GM18951 (cell line): ENCODE measurements at regions not wholly inside any gene's neighbourhood (a gene's known extent, or its start where the extent isn't known, plus 50 kb on each side); places are given as distances from the start of the nearest gene placed in this dataset.
"Not testable (repeated sequence)": the region's sequence is repeated elsewhere in the genome, so short reads cannot be mapped to it uniquely, and the experiment has no call there.

ENCODE experiments used
- POLR2A ChIP-seq: IDR thresholded peaks from 4 replicates; pipeline ENCODE4 v1.6.1; 2011; ENCODE audit warnings: mild to moderate bottlenecking; ENCODE audit not compliant: insufficient read length, insufficient read depth; ENCODE audit errors: extremely low read depth
- in situ Hi-C: fragments of 300-500 bp; cut with MboI; formaldehyde crosslinking; loops from one replicate; pipeline ENCODE4 v1.12.0; 2022; ENCODE audit warnings: low sequenced_read_pairs, mixed read lengths, inconsistent platforms; ENCODE audit not compliant: unreplicated experiment

DNA sequence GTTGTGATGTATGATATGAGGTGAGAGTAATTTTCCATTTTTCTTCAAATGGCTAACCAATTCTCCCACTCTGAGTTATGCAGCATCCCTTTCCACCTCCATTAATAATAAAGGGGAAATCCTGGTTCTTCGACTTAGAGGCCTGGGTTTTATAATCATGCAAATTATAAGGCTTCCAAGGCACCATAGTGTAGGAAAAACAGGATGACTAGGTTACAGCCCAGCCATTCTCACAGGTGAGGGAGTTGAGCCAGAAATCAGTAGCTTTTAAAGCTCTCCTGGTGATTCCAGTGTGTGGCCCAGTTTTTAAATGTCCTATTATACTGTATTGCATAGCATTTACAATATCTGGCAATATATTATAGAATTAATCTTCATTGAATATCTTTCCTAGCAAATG lies 203.1 kb downstream of the ARHGEF9 start:
- in situ Hi-C loops = no loop called here
- TF ChIP-seq POLR2A = no peak

DNA sequence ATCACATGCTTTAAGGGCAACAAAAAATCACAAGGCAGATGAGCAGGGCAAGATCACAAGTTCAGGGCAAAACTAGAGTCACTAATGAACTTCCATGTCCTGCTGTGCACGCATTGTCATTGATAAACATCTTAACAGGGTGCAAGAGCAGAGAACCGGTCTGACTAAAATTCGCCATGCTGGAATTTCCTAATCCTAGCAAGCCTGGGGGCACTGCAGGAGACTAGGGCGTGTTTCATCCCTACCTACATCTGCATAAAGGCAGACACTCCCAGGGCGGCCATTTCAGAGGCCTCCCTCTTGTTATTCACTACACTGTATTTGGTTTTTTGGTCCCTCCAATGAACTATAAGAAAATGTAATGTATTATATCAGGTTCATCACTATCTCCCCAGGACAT lies 203.6 kb downstream of the ARHGEF9 start:
- in situ Hi-C loops = no loop called here
- no peak for TF ChIP-seq POLR2A

- TF ChIP-seq POLR2A = no peak
- in situ Hi-C loops = no loop called here
Observed at GRCh38 chrX:63576533-63576932, 208.5 kb downstream of the ARHGEF9 start.

DNA sequence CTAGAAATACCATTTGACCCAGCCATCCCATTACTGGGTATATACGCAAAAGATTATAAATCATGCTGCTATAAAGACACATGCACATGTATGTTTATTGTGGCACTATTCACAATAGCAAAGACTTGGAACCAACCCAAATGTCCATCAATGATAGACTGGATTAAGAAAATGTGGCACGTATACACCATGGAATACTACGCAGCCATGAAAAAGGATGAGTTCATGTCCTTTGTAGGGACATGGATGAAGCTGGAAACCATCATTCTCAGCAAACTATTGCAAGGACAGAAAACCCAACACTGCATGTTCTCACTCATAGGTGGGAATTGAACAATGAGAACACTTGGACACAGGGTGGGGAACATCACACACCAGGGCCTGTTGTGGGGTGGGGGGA lies 209.3 kb downstream of the ARHGEF9 start:
- in situ Hi-C loops = not testable (repeated sequence)

DNA sequence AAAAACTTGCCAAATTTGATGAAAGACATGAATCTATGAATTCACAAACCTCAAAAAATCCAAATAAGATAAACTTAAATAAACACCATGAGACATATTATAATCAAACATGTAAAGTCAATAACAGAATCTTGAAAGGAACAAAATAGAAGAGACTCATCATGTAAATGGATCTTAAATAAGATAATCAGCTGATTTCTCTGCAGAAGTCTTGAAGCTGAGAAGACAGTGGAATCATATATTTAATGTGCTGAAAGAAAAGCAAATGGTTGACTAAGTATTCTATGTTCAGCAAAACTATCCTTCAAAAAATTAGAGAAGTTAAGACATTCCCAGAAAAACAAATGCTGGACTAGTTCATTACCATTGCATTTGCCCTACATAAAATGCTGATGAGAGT lies 215.7 kb upstream of the SPIN4 start:
- TF ChIP-seq POLR2A = no peak

GRCh38 chrX:63561425-63561824 lies 210.3 kb upstream of the SPIN4 start:
- no peak for TF ChIP-seq POLR2A
- in situ Hi-C loops = no loop called here

More for the DNA sequence above, 215.7 kb upstream of the SPIN4 start:
- in situ Hi-C loops = no loop called here

DNA sequence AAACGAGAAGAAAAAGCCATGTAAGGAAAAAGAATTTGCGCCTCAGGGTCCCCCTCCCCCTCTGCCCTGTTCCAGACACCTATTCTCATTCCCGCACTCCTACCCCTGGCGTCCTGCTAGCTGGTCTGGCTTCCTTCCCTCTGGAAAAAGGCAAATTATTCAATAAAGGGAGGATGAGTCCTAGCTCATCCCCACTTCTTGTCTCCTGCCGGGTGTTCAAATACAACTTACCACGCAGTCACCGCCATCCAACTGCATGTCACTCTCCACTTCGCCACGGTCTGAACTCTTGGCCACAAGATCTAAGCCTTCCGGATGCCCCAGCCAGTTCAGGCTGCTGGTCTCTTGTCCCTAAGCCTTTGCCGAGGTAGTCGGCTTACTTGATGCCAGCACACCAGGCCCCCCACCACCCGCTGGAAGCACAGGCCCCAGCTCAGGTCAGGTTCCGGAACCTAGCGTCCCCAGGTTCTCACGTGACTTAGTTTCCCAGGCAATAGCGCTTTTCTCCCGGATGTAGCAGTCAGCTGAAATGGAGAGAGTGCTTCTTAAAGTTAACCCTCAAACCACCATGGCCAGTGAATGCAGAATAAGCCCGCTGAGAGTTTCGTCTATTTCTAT lies 209.6 kb upstream of the SPIN4 start:
- in situ Hi-C loops = no loop called here
- peak; percentile 46 for TF ChIP-seq POLR2A

- in situ Hi-C loops = no loop called here
Observed at GRCh38 chrX:63551856-63552255, 200.7 kb upstream of the SPIN4 start.

GRCh38 chrX:63530654-63531053 lies 179.5 kb upstream of the SPIN4 start:
- in situ Hi-C loops = no loop called here
- TF ChIP-seq POLR2A = no peak

More at GRCh38 chrX:63551856-63552255, 200.7 kb upstream of the SPIN4 start:
- no peak for TF ChIP-seq POLR2A

GRCh38 chrX:63529961-63530360 lies 178.8 kb upstream of the SPIN4 start:
- in situ Hi-C loops = no loop called here
- no peak for TF ChIP-seq POLR2A

GRCh38 chrX:63526863-63527262 lies 175.7 kb upstream of the SPIN4 start:
- TF ChIP-seq POLR2A = no peak
- in situ Hi-C loops = no loop called here

DNA sequence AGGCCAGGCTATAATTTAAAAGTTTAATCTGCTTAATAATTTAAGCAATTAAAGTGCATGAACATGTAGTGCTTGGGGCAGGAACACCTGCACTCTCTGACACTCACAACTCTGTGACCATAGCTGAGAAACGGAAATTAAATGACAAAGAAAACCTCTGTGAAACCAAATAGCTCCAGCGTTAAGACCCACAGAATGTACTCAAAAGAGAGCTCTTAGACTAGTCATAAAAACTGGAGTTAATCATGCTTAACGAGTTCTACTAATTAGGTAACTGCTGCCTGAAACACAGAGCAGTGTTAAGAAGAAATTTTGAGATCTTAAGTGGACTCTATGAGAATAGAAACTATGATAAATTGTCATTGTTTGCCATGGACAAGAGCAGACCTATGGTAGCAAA lies 174.4 kb upstream of the SPIN4 start:
- TF ChIP-seq POLR2A = no peak
- in situ Hi-C loops = no loop called here

DNA sequence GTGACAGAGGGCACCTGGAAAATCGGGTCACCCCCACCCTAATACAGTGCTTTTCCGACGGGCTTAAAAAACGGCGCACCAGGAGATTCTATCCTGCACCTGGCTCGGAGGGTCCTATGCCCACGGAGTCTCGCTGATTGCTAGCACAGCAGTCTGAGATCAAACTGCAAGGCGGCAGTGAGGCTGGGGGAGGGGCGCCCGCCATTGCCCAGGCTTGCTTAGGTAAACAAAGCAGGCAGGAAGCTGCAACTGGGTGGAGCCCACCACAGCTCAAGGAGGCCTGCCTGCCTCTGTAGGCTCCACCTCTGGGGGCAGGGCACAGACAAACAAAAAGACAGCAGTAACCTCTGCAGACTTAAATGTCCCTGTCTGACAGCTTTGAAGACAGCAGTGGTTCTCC lies 168.2 kb upstream of the SPIN4 start:
- in situ Hi-C loops = not testable (repeated sequence)

DNA sequence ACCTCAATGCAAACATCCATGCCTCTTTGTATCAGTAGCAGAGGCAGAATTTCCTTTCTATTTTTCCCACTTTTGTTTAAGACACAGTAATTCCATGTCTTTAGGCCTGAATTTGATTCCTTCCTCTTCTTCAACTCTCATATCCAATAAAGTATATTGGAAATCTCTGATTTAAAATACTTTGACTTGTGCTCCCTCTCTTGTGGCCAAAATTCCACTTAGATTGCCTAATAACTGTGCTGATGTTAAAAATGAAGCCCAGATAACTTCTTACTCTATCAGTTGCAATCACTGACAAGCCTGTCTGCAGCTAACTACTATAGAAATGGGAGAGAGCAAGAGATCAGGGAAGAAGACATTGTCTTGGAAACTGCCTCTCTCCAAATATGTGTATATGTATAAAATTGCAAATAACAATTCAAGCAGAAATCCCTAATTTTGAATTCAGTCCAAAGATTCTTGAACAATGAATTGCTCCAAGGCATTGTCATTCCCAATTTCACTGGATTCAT lies 163.5 kb upstream of the SPIN4 start:
- in situ Hi-C loops = no loop called here
- TF ChIP-seq POLR2A = no peak
